ELR (cell line): ENCODE measurements at regions not wholly inside any gene's neighbourhood (a gene's known extent, or its start where the extent isn't known, plus 50 kb on each side); places are given as distances from the start of the nearest gene placed in this dataset.
"Not testable (repeated sequence)": the region's sequence is repeated elsewhere in the genome, so short reads cannot be mapped to it uniquely, and the experiment has no call there.

Experiments used
- DNase-seq: peaks from one replicate; pipeline ENCODE4 v3.0.0-alpha.2; 2015; ENCODE audit warnings: low read depth

- DNase-seq: peak; percentile 25
These were observed 195.7 kb downstream of the PALM2AKAP2 start for GRCh38 chr9:109975574-109976295.

- no peak for DNase-seq
These were observed 196.3 kb downstream of the PALM2AKAP2 start for GRCh38 chr9:109976303-109976702.

GRCh38 chr9:109977521-109977920 lies 197.5 kb downstream of the PALM2AKAP2 start:
- DNase-seq: no peak

DNA sequence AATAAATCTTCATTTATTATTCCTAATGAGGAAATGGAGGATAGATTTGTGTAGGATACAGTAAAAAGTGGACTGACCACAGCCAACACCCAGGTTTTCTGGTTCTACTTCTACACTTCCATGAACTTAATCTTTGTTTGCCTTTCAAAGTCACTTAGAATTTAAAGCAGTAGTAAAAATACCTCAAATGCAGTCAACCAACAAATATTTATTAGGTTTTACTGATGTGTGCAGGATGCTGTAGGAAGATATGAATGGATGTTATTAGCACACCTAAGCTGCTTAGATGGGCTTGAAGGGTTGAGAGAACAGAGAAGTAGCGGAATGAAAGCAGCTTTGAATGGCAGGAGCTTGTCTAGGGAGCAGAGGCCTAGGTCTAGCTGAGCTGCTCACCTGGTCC lies 201.1 kb downstream of the PALM2AKAP2 start:
- DNase-seq: no peak

DNA sequence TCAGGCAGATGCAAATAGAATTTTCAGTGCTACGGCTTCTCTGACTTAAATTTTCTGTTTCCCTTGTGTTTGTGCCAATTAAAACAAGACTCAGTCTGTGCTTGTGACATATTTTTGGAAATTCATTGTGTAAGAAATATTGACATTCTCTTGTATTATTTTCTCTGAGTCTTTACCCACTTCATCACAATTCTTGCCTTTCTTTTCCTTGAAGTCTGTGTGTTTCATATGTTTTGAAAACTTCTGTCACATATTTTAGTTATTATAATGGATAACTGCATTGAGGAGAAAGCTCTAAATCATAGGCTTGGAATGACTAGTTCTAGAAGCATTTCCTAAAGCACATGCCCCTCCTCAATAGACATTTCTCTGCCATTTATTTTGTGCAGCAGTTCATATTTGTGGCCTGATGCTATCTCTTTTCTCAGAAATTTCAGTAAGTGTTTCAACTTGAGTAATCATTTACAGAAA lies 206.6 kb downstream of the PALM2AKAP2 start:
- peak; percentile 93 for DNase-seq

DNA sequence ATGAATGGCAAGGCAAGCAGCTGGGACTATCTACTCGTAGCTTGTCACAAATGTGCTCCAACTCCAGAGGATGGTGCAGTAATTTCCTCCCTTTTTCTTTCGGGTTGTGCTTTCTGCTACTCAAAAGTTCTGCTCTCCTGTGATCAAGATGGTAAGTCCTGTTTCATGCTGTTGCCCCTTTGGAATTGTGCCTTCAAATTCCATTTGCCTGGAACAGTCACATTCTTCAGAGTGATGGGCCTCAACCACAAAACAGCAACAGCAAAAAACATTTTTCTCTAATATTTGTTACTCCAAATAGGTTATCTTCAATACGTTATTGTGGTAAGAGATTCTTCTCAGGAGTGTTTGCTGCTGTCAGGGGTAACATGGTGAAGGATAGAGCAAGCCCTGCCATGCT lies 209.3 kb downstream of the PALM2AKAP2 start:
- no peak for DNase-seq

DNA sequence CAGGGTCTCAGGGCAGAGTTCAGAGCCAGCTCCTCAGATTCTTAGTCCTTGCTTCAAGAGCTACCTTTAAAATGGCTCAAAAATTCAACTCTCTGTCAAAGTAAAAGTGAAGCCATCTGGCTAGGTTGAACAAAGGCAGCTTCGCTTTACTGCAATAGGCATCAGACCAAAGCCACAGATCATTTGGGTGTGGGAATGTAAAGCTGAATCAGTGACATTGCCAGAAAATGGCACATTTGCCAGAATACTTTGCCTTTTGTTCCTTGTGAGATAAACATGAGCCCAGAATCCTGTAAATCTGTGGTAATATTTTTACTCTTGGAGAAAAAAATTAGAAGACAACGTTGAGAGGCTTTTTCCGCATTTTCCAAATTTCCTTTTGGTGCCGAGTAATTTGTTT lies 210.5 kb downstream of the PALM2AKAP2 start:
- no peak for DNase-seq

- no peak for DNase-seq
These were observed 212.3 kb downstream of the PALM2AKAP2 start for GRCh38 chr9:109992293-109992692.

DNA sequence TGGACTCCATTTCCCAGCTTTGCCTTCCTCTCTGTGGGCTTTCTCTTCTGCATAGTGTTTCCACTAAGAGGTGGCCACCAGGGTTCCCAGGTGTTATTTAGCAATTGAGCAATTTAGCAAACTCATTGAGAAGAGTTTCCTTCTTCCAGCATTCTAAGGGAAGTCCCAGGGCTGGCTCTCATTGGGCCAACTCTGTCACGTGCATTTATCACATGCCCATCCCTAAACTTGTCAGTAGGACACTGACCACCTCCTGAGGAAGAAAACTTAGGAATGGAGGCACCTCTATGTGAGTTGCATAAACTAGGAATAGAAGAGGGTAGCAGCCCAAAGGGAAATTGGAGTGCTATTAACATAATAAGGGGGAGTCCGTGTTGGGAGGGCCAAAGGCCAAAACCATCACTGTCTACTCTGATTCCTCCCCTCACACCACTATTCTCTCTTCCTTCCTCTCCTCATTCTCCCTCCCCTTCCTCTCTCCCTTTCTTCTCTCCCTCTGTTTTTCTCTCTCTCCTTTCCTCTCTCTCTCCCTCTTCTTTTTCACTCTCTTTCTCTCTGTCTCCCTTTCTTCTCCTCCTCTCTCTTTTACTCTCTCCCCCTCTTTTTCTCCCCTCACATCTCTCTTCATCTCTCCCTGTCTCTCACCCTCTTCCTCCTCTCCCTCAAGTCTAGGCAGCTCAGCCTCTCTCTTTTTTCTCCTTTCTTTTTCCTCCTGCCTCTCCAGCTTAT lies 213.4 kb downstream of the PALM2AKAP2 start:
- no peak for DNase-seq

DNA sequence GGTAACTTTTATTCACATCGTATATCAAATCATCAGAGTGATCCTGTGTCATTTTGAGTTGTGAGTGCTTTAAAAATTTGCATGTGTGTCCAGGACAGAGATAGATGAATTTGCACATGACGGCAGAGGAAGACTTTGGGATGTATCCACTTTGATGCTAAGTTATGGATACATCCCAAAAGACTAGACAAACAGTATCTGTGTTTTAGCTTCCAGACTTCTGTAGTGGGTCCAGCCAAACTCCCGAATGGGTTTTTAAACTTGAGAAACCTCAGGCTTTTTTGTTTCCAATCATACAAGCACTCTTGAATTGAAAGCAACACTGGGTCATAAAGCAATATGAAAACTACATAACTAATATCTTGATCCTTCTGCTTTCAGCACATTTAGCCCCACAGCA lies 213.8 kb downstream of the C9orf152 start:
- no peak for DNase-seq

DNA sequence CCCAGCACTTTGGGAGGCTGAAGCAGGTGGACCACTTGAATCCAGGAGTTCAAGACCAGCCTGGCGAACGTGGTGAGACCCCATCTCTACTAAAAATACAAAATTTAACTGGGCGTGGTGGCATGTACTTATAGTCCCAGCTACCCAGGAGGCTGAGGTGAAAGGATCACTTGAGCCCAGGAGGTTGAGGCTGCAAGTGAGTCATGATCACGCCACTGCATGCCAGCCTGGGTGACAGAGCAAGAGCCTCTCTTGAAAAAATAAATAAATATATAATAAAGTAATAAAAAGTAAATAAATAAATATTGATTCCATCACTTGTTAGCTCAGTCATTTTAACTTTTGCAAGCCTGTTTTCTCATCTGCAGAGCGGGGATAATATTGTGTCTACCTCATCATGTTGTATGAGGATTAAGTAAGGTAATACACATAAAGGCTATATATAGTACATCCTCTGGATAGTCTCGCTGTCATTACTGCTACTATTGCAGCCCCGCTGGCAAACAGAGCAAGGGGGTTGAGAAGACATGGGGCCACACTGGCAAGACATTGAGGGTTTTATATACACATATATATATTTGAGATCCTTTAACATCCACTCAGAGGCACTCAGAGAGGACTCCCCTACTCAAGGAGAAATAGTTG lies 210.9 kb downstream of the C9orf152 start:
- peak; percentile 50 for DNase-seq

GRCh38 chr9:109997682-109998081 lies 210.3 kb downstream of the C9orf152 start:
- no peak for DNase-seq

DNA sequence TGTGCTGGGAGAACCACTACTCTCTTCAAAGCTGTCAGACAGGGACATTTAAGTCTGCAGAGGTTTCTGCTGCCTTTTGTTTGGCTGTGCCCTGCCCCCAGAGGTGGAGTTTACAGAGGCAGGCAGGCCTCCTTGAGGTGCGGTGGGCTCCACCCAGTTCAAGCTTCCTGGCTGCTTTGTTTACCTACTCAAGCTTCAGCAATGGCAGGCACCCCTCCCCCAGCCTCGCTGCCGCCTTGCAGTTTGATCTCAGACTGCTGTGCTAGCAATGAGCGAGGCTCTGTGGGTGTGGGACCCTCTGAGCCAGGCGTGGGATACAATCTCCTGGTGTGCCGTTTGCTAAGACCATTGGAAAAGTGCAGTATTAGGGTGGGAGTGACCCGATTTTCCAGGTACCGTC lies 202.4 kb downstream of the C9orf152 start:
- DNase-seq: not testable (repeated sequence)

- no peak for DNase-seq
These were observed 201.3 kb downstream of the C9orf152 start for GRCh38 chr9:110006657-110007056.

DNA sequence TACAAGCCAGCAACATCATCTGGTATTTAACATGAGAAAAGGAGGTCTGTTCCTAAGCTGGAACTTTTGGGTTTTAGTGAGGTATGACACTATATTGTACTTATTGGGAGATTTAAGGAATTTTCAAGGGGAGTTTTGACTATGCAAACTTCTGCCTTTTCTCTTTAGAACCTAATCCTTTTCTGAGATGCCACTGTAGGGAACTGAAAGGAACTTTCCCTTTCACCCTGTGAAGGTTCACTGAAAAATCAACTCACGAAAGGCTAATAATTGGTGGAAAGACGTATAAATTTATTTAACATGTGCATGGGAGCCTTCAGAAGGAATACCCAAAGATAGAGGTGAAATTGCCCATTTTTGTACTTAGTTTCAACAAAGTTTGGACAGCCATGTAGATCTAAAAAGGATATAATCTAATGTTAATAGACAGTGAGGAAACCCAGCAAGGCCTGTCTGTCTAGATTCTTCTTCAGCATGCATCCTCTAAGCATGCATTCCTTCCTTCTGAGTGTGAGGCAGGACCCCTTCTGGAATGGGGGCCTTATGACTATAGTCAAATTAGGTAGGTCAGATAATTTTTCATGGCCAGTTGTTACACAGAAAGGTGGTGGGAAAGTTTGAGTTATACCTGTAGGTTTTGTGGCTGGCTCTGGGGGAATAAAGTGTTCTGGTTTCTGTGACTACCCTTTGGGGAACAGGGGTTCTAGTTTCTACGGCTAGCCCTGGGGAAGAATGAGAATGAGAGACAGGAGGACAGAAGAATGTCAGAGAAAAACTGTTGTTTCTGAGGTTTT lies 200.3 kb downstream of the C9orf152 start:
- peak; percentile 44 for DNase-seq

DNA sequence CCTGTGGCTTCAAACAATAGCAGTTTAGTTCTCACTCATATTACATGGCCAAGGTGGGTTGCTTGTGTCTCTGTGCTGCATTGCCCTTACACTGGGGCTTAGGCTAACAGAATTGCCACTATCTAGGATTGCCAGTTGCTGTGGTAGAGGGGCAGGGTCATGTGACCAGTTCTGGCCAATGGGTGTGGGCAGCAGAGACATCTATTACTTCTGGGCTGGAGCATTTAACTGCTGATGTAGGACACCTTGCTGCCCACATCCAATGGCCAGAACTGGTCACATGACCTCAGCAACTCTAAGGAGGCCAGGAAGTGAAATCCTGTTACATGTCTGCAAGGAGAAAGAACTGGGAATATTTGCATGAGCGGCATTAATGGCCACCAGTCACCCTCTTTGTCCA lies 199.3 kb downstream of the C9orf152 start:
- no peak for DNase-seq

GRCh38 chr9:110011628-110012320 lies 196.2 kb downstream of the C9orf152 start:
- DNase-seq: no peak

- no peak for DNase-seq
These were observed 194.9 kb downstream of the C9orf152 start for GRCh38 chr9:110013064-110013463.

GRCh38 chr9:110015759-110016158 lies 192.2 kb downstream of the C9orf152 start:
- peak; percentile 98 for DNase-seq

- DNase-seq: peak; percentile 86
These were observed 191.6 kb downstream of the C9orf152 start for GRCh38 chr9:110016340-110016739.

- peak; percentile 80 for DNase-seq
These were observed 187.7 kb downstream of the C9orf152 start for GRCh38 chr9:110020216-110020615.

- DNase-seq: no peak
These were observed 186.1 kb downstream of the C9orf152 start for GRCh38 chr9:110021891-110022290.
